ENCODE measurements at regions not wholly inside any gene's neighbourhood (a gene's known extent, or its start where the extent isn't known, plus 50 kb on each side); places are given as distances from the start of the nearest gene placed in this dataset.
A peak's percentile ranks its signal among the peaks of the same experiment; 100 is the strongest.

- no peaks in the 10 kb centered on the region for H3K36me3 ChIP-seq
- no peaks in the 10 kb centered on the region for H3K27me3 ChIP-seq
- peaks cover 17% of the 10 kb centered on the region for H3K9me3 ChIP-seq
- no peak overlapping the region for H3K4me3 ChIP-seq
- TF ChIP-seq Cebpa-rat (IDR thresholded peaks at IDR 0.05), result no peak
- H3K4me1 ChIP-seq, result no peaks in the 10 kb centered on the region
- H4K20me1 ChIP-seq, result no peaks in the 10 kb centered on the region
- H3K4me2 ChIP-seq, result no peak overlapping the region
- no peak overlapping the region for H3K27ac ChIP-seq
- no peak overlapping the region for H3K9ac ChIP-seq
Measured at GRCh38 chr10:109534193-109534592, 389.1 kb downstream of the XPNPEP1 start.

GRCh38 chr10:109529258-109529657, 394.1 kb downstream of the XPNPEP1 start:
- TF ChIP-seq Cebpa-rat (IDR thresholded peaks at IDR 0.05), result no peak

GRCh38 chr10:109517748-109518147, 405.6 kb downstream of the XPNPEP1 start:
- Histone ChIP-seq H3K36me3 (no peaks in the 10 kb centered on the region), H3K4me2 (no peak overlapping the region), H3K9ac (no peak overlapping the region), H3K4me1 (no peaks in the 10 kb centered on the region; the same call in 1 of the 2 replicates), H4K20me1 (no peaks in the 10 kb centered on the region), H3K4me3 (no peak overlapping the region), H3K27ac (no peak overlapping the region), H3K27me3 (no peaks in the 10 kb centered on the region), H3K9me3 (peaks cover 12% of the 10 kb centered on the region)
- no peak for TF ChIP-seq Cebpa-rat (IDR thresholded peaks at IDR 0.05)

More at GRCh38 chr10:109529258-109529657, 394.1 kb downstream of the XPNPEP1 start:
- H3K9ac ChIP-seq, result no peak overlapping the region
- H3K4me1 ChIP-seq, result no peaks in the 10 kb centered on the region
- H3K27ac ChIP-seq, result no peak overlapping the region
- H4K20me1 ChIP-seq, result no peaks in the 10 kb centered on the region
- no peak overlapping the region for H3K4me2 ChIP-seq
- no peak overlapping the region for H3K4me3 ChIP-seq
- peaks cover 32% of the 10 kb centered on the region for H3K9me3 ChIP-seq
- H3K27me3 ChIP-seq, result no peaks in the 10 kb centered on the region
- no peaks in the 10 kb centered on the region for H3K36me3 ChIP-seq

DNA sequence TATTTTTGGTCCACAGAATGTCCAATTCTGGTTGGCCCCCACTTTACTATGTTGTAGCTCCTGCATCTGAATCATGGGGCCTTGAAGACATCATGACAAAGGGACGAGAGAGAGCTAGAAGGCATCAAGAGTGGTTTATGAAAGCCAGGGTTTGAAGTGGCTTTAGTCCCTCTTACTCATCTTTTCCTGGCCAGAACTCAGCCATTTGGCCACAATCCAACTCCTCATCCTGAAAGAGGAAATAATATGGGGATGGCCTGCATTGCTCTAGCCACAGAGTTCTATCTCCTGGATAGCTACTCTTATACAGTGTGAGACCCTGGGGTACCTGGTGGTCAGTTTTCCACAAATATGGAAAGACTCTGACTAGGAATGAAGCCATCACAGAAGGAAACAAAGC, 418.9 kb downstream of the XPNPEP1 start:
- no peak for TF ChIP-seq Cebpa-rat (IDR thresholded peaks at IDR 0.05)
- Histone ChIP-seq H3K4me3 (no peak overlapping the region), H3K4me2 (no peak overlapping the region), H3K27me3 (no peaks in the 10 kb centered on the region), H3K9me3 (peaks cover 13% of the 10 kb centered on the region), H3K36me3 (no peaks in the 10 kb centered on the region), H4K20me1 (no peaks in the 10 kb centered on the region), H3K27ac (no peak overlapping the region), H3K9ac (no peak overlapping the region), H3K4me1 (no peaks in the 10 kb centered on the region)

GRCh38 chr10:109487691-109488090, 435.6 kb downstream of the XPNPEP1 start:
- H3K4me1 ChIP-seq, result 0 out of 2 replicates have a peak, but pooled peaks cover under 1% of the 10 kb centered on the region
- H3K27ac ChIP-seq, result no peak overlapping the region
- no peaks in the 10 kb centered on the region for H3K27me3 ChIP-seq
- no peak overlapping the region for H3K4me3 ChIP-seq
- H3K4me2 ChIP-seq, result no peak overlapping the region
- no peaks in the 10 kb centered on the region for H4K20me1 ChIP-seq
- H3K36me3 ChIP-seq, result no peaks in the 10 kb centered on the region
- H3K9ac ChIP-seq, result no peak overlapping the region
- H3K9me3 ChIP-seq, result peaks cover 6% of the 10 kb centered on the region; the same call in 1 of the 2 replicates
- no peak for TF ChIP-seq Cebpa-rat (IDR thresholded peaks at IDR 0.05)

DNA sequence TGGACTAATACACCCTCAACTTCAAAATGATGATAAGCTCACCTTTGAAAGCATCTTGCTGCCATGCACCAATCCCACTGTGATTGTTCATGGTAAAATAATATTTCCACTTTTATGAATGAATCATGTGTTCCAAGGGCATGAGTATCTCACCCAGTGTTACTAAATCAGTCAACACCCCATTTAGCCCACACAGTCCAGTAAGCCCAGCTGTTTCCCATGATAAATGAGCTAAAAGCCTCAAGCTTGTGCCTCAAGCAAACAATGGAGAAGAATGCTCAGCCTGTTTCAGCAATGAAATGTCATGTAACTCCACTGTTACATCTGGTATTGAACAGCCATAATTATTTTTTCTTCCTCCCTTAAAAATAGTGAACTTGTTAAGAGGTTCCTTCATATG, 442.5 kb downstream of the XPNPEP1 start:
- no peak for TF ChIP-seq Cebpa-rat (IDR thresholded peaks at IDR 0.05)
- H3K27me3 ChIP-seq, result no peaks in the 10 kb centered on the region

GRCh38 chr10:109475711-109476421, 447.4 kb downstream of the XPNPEP1 start:
- H3K9ac ChIP-seq, result no peak overlapping the region
- no peak for TF ChIP-seq Cebpa-rat (IDR thresholded peaks at IDR 0.05)
- no peaks in the 10 kb centered on the region for H3K36me3 ChIP-seq
- H3K4me2 ChIP-seq, result peak overlapping the region; percentile 27; the same call in 1 of the 2 replicates
- H4K20me1 ChIP-seq, result no peaks in the 10 kb centered on the region
- no peaks in the 10 kb centered on the region for H3K27me3 ChIP-seq
- H3K27ac ChIP-seq, result no peak overlapping the region
- no peak overlapping the region for H3K4me3 ChIP-seq
- peaks cover 15% of the 10 kb centered on the region; the same call in 1 of the 2 replicates for H3K4me1 ChIP-seq
- H3K9me3 ChIP-seq, result no peaks in the 10 kb centered on the region

More for the DNA sequence above, 442.5 kb downstream of the XPNPEP1 start:
- Histone ChIP-seq H3K4me1 (peaks cover 11% of the 10 kb centered on the region; the same call in 1 of the 2 replicates), H3K36me3 (no peaks in the 10 kb centered on the region), H3K9ac (no peak overlapping the region), H3K4me2 (no peak overlapping the region), H3K27ac (no peak overlapping the region), H4K20me1 (no peaks in the 10 kb centered on the region), H3K9me3 (no peaks in the 10 kb centered on the region), H3K4me3 (no peak overlapping the region)

DNA sequence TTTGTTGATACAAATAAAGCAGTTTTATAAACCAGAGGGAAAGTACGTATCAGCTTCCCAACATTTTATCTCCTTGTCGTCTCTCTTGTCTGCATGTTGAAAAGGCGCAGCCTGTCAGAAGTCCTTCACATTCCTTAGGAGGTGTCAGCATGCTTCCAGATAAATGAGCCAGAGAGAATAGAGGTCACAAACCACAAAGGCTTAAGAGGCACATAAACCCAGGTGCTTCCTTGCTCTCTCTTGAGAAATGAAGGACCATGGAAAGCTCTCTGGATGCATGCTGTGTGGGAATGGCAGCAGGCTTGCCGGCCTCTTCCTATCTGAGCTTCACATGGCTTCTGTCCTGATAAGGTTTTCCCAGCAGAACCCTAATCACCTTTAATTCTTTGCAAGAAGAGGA, 448.5 kb downstream of the XPNPEP1 start:
- H3K27me3 ChIP-seq, result no peaks in the 10 kb centered on the region
- no peaks in the 10 kb centered on the region for H3K36me3 ChIP-seq
- H3K9ac ChIP-seq, result no peak overlapping the region
- H3K27ac ChIP-seq, result no peak overlapping the region
- H3K4me1 ChIP-seq, result peaks cover 12% of the 10 kb centered on the region; the same call in 1 of the 2 replicates
- H3K9me3 ChIP-seq, result no peaks in the 10 kb centered on the region
- no peak overlapping the region for H3K4me2 ChIP-seq
- no peaks in the 10 kb centered on the region for H4K20me1 ChIP-seq
- H3K4me3 ChIP-seq, result no peak overlapping the region
- TF ChIP-seq Cebpa-rat (IDR thresholded peaks at IDR 0.05), result no peak

DNA sequence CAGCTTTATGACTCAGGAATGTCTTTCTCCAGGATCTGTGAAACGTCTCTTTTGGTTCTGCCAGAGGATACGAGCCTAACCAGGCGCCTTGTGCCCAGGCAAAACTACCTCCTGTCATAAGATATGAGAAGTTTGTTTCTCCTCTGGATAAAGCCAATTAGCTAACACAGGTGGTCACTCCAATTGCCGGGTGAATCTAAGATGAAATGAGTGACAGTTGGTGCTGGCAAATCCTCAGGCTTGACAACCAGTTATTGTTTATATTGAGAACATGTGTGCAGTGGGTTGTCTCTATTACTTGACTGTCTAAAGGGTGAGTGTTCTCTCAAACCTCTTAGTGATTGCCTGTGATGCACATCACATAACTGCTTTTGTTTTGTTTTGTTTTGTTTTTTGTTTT, 449.1 kb downstream of the XPNPEP1 start:
- H4K20me1 ChIP-seq, result no peaks in the 10 kb centered on the region
- no peaks in the 10 kb centered on the region for H3K27me3 ChIP-seq
- no peak overlapping the region for H3K4me2 ChIP-seq
- no peak overlapping the region for H3K4me3 ChIP-seq
- no peaks in the 10 kb centered on the region for H3K36me3 ChIP-seq
- H3K9me3 ChIP-seq, result no peaks in the 10 kb centered on the region
- no peak for TF ChIP-seq Cebpa-rat (IDR thresholded peaks at IDR 0.05)
- peaks cover 12% of the 10 kb centered on the region; the same call in 1 of the 2 replicates for H3K4me1 ChIP-seq
- H3K27ac ChIP-seq, result no peak overlapping the region
- H3K9ac ChIP-seq, result no peak overlapping the region

DNA sequence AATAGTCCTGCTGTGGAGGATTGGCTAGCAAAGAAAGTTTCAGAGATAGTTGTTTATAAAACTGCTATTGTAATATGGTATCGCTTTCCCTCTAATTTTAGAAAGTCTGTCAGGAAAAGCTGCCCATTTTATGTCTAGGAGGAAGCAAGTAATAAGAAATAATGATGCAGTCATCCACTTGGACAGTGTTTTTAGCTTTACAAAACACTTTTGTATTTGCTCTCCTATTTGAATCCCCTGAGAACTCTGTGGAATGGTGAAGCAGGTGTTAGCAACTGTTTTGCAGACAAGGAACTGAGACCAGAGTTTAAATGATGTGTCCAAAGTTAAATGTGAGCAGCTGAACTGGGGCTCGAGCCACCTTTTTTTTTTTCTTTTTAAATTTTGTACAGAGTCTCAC, 455.8 kb downstream of the XPNPEP1 start:
- H3K27me3 ChIP-seq, result no peaks in the 10 kb centered on the region

More for the DNA sequence above, 455.8 kb downstream of the XPNPEP1 start:
- peaks cover 5% of the 10 kb centered on the region; the same call in 1 of the 2 replicates for H3K9me3 ChIP-seq
- no peak overlapping the region for H3K4me3 ChIP-seq
- H4K20me1 ChIP-seq, result no peaks in the 10 kb centered on the region
- peak overlapping the region; percentile 23; the same call in 1 of the 2 replicates for H3K4me2 ChIP-seq
- H3K27ac ChIP-seq, result no peak overlapping the region
- TF ChIP-seq Cebpa-rat (IDR thresholded peaks at IDR 0.05), result no peak
- H3K36me3 ChIP-seq, result no peaks in the 10 kb centered on the region
- no peak overlapping the region for H3K9ac ChIP-seq
- H3K4me1 ChIP-seq, result peaks cover 16% of the 10 kb centered on the region; the same call in 1 of the 2 replicates
